GM13976 (cell line): ENCODE measurements at regions not wholly inside any gene's neighbourhood (a gene's known extent, or its start where the extent isn't known, plus 50 kb on each side); places are given as distances from the start of the nearest gene placed in this dataset.

ENCODE experiments used
- DNase-seq: peaks from one replicate; pipeline ENCODE4 v3.0.0; 2012; ENCODE audit warnings: low spot score
- CTCF ChIP-seq: IDR thresholded peaks from 2 replicates; pipeline ENCODE4 v1.5.1; 2012; ENCODE audit warnings: borderline replicate concordance, mild to moderate bottlenecking; ENCODE audit not compliant: insufficient read depth; ENCODE audit errors: extremely low read depth, missing control alignments, control extremely low read depth
- in situ Hi-C: fragments of 300-500 bp; cut with MboI; formaldehyde crosslinking; loops from one replicate; pipeline ENCODE4 v1.12.0; 2022; ENCODE audit warnings: low sequenced_read_pairs, mixed read lengths, inconsistent platforms; ENCODE audit not compliant: unreplicated experiment

GRCh38 chr14:100644784-100645183, 57.6 kb upstream of the BEGAIN start:
- in situ Hi-C loops, result loop anchor here (10.0 to 25.0 kb wide), 2 partner anchors 250 to 357 kb away; no protein-coding TSS in a partner anchor
- TF ChIP-seq CTCF, result no peak
- no peak for DNase-seq

GRCh38 chr14:100645196-100645981, 58.2 kb upstream of the BEGAIN start:
- DNase-seq, result peak; percentile 87
- peak; percentile 72 for TF ChIP-seq CTCF
- in situ Hi-C loops, result loop anchor here (10.0 to 25.0 kb wide), 2 partner anchors 251 to 358 kb away; no protein-coding TSS in a partner anchor

GRCh38 chr14:100645982-100646314, 58.7 kb upstream of the BEGAIN start:
- in situ Hi-C loops, result loop anchor here (10.0 to 25.0 kb wide), 2 partner anchors 251 to 359 kb away; no protein-coding TSS in a partner anchor
- no peak for DNase-seq
- TF ChIP-seq CTCF, result no peak

GRCh38 chr14:100648474-100649172, 61.4 kb upstream of the BEGAIN start:
- in situ Hi-C loops, result loop anchor here (10.0 to 25.0 kb wide), 2 partner anchors 254 to 361 kb away; no protein-coding TSS in a partner anchor
- TF ChIP-seq CTCF, result no peak
- no peak for DNase-seq

- in situ Hi-C loops, result loop anchor here (10.0 to 25.0 kb wide), 2 partner anchors 254 to 362 kb away; no protein-coding TSS in a partner anchor
- no peak for TF ChIP-seq CTCF
- no peak for DNase-seq
These were observed 61.9 kb upstream of the BEGAIN start for GRCh38 chr14:100649173-100649519.

- no peak for DNase-seq
- in situ Hi-C loops, result no loop called here
- TF ChIP-seq CTCF, result no peak
These were observed 64.8 kb upstream of the BEGAIN start for GRCh38 chr14:100651999-100652508.
